Stimulated activated CD4-positive, alpha-beta T cell treated with anti-CD3 and anti-CD28 coated beads, Interleukin-4, amount 100 ng/mL, for 24 hours (primary cell): ENCODE measurements at regions not wholly inside any gene's neighbourhood (a gene's known extent, or its start where the extent isn't known, plus 50 kb on each side); places are given as distances from the start of the nearest gene placed in this dataset.

Experiments used
- DNase-seq: peaks from one replicate; pipeline ENCODE4 v3.0.0-alpha.2; 2020

DNA sequence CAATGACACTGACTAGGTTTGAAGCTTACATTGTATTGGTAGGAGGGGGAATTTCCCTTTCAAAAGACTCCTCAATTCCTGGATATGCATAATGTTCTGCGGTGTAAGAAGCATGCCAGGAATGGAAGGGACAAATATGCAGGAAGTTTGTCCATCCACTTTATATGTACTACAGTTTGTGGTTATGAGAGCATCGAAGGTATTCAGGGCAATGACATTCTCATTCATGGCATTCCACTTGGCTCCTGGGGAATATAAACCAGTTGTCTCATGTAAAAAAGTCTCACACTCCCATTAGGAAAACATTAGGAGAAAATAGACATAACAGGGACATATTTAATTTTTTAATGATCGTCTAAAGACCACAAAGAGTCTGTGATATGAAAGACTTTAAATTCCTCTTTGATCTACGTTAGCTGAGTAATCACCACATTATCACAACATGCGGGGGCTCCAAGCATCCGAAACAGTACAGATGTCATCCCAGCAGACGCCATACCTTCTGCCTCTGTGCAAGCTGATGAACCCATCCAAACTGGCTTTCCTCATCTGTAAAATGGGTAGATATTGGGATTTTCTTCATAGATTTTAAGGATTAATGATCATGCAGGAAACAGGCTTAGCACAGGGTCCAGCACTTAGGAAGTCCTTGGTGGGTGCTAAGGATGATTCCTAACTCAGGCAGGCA lies 675.3 kb downstream of the INHBA start:
- no peak for DNase-seq

DNA sequence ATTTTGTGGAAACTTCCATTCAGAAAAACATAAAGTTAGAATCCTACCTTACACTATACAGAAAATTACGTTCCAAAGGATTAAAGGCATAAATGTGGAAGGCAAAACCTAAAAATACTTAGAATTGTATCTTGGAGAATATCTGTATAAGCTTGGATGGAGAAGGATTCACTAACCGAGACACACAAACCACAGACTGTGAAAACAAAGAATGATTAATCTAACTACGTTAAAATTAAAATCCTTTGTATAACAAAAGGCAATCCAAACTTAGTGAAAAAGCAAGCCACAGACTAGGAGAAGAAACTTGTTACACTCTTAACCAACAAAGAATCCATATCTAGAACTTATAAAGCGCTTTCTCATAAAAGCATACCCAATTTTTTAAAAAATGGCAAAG lies 678.8 kb downstream of the INHBA start:
- DNase-seq: no peak

DNA sequence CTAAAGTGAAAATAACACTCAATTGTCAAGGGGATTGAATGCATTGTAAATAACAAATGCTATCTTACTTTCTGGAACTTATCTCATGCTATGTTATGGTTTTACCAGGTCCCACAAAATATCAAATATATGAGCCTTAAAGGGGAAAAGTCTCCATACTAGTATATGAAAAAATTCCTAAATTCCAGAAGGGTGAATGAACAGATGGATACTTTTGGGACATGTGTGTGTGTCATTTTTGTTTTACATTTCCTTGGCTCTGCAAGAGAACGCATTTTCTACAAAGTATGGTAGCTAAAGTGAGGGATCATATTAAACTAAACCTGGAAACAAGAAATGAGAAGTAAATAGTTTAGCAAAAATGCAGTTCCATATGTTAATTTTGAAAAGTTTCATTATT lies 682.8 kb downstream of the INHBA start:
- no peak for DNase-seq

DNA sequence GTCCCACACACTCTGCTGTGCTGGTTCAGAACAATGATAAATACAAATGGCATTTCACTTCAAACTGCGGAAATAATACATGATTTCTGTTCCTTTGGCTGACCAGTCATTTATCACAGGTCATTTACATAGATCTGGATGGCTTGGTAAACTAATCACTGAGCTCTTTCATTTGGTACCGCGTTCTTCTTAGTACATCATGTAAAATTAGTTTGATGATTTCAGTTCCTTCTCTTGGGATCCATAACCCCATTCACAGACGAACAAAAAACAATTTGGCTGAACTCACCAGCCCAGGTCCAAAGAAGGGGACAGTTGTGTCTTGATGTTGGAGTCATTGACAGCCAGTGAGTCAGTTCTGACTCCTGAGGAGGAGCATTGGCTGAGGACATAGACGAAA lies 689.8 kb downstream of the INHBA start:
- DNase-seq: no peak

DNA sequence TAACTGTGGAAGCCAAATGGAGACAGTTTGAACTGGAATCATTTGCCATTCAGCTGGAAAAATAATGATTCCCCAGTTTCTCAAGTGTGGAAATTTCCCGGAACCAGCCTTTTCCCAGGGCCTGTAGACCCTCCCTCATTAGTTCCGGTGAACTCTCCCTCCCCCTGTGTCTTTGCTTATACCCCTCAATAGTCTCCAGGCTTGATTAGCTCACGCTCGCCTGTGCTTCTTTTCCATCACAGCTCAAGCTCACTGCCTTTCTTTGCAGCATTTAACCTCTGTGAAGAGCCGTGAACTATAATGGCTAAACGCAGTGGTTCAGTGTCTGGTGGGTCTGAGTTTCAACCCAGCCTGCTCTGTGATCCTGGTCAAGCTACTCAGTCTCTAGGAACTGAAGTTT lies 690.8 kb downstream of the INHBA start:
- DNase-seq: no peak

DNA sequence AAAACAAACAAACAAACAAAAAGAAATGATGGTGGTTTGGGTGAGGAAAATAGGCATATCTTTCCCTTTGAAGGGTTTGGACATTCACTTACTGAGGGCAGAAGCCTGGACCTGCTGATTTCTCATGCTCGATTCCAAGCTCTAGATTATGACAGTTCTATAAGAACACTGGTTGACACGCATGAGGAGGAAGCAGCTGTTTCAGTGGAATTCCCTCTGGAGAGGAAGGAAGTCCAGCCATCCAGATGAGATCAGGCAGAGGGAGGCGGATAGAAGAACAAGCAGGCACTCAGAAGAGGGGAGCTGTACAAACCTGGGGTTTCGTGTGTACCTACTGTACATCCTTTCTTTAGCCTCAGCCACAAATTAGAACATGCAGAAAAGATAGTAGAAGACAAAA lies 691.9 kb downstream of the INHBA start:
- no peak for DNase-seq

DNA sequence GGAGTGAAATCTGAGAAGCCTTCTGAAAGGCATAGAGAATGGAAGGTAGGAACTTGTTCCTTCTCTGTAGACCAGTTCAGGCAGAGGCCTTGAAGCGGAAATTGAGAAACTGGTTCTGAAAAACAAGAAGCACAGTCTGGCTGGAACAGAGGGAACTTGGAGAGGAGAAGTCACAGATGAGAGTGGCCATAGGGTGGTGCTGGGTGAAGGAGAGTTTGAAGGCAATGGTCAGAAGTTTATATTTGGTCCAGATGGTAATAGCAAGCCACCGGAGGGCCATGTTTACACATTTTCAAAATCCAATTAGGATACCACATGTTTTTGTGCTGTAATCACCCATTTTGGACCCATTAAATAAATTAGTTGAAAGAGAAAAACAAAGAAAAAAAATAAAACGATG lies 692.5 kb downstream of the INHBA start:
- no peak for DNase-seq

DNA sequence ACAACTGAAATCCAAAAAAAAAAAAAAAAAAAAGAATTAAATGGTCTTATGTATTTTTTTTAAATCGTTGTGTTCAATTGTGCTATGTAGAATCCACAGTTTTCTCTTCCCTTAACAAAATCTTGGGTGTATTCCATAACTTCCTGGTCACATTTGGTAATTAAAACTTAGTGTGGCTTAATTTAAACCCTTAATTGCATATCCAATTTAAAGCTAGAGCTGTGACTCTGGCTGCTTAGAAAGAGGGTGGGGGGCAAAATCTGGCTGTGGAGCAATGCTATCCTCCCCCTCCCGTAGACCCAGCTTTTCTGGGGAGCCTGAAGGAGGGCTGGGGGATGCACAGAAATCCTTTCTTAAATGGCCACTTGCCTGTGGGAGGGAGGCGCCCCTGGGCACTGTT lies 695.1 kb downstream of the INHBA start:
- DNase-seq: no peak

DNA sequence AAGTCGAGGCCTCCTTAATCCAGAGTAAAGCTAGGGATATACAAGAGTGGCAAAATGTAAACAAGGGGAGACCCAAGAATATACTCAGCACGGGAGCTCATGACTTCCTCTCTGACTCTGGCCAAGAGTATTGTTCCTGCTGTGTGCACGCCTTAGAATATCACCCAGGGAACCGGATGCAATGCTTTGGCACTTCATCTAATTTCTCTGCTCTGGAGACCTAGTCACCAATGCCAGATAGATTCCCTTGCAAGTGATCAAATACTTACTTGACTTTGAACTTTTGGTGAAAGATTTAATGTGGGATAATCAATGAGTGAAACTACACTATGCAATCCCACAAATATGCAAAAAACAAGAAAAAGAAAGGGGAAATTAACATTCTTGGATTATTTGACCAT lies 695.5 kb downstream of the INHBA start:
- no peak for DNase-seq

DNA sequence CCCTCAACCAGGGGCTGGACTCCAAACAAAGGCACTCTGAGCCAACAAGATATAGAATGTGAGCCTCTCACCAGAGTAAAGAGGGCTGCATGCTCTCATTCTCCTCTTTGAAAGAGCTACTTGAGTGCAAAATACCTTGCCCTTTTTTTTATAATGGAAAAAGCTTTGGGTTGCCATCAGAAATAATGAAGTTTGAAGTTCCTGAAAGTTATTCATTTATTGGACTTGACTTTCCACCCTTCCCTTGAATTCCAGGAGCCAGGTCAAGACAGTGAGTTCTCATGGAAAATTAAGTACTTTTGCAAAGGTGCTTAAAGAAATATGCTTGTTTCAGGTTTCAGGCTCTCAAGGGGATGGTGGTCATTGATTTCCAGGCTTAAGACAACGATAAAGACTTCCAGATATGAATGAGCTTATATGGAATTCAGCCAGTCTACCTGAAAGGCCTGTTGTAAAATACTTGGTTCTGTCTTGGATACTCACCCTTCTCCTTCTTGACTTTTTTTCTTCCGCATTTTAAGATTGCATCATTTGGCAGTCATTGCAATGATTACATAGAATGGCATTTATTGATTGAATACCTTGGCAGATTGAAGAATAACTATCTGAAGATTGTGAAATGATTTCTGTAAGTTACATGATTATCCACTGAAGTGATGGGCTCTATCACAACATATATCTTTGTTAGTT lies 696.4 kb downstream of the INHBA start:
- no peak for DNase-seq

DNA sequence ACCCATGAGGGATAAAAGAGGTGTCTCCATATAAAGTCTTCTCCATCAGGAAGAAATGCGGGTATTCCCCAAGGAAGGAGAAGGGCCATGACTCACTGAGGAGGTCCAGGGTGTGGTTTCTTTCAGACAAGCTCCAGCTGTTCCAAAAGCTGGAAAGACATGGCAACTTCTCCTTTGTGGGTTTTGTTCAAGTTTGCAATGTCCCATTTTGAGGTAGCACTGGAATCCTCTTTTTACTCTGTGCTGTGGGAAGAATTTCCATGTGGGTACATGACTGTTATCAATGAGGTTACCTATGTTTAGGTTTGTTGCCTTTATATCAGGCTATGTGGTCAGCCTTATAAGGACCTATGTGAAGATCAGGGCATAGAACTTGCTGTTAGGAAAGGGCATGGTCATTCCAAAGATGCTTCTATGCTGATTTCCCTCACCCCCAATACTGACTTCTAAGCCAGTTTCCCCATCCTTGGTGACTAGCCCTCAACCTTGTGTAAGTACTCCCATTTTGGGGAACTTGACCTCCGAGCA lies 697.5 kb downstream of the INHBA start:
- no peak for DNase-seq

DNA sequence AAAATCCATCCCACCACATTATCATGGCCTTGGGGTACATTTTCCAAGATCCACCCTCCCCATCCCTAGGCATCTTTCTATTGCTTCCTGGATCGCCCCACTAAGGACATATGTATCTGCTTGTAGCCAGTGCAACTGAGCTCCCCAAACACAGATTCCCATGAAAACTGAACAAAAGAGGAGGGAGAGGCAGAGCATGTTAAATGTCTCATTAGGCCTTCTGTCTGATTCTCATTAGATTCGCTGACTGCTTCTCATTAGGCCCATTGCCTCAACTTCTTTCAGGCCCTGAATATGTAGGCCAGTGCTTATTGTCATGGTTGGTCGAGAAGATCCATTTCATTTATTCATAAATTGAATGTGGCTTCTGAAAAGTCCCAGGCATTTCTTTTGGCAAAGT lies 698.9 kb downstream of the INHBA start:
- no peak for DNase-seq

DNA sequence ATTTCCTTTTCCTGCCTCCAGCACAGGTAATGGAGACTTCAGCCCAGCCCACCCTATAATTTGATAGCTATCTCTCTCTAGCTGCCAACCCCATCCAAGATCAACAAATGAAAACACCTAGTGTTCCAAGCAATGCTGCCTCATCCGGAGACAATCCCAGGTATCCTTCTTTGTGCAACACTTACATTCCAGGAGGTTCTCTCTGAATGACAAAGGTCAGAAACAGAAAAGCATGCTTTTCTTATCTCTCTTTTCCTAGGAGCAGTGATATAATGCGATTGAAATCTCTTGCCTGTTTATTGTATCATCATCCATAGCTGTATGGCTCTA lies 699.3 kb downstream of the INHBA start:
- DNase-seq: no peak

DNA sequence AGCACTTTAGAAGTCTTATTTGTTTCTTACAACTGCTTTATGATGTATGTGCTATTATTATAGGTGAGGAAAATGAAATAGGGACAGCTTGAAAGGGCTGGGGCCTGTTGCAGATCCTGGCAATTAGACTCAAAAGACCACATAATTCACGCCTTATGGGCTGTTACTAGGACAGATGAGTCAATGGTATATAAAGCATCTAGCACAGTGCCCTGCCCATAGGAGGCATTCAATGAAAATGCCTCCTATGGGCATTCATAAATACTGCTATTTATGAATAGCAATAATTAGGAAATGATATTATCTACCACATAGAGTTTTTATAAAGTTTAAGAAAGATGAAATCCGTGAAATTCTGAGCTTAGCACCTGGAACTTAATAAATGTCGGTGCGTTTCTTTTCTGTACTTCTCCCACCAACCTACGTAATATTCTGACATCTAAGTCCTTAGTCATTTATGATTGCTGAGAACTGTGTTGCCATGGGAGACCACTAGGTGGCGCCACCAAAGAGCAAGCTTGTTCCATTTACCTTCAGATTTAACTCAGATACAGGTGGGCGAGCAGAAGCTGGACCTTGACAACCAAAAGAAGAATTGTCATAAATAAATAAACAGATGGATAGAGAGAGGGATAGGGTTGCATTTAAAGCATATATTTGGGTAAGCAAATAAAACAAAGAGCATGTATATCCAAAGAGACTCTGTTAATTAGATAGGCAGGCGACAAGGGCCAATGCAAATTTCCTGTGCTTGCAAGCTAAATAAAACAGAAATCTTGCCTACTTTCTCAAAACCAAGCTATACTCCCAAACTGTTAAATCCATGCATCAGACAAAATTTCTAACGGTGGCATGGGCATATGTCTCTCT lies 699.9 kb downstream of the INHBA start:
- no peak for DNase-seq

DNA sequence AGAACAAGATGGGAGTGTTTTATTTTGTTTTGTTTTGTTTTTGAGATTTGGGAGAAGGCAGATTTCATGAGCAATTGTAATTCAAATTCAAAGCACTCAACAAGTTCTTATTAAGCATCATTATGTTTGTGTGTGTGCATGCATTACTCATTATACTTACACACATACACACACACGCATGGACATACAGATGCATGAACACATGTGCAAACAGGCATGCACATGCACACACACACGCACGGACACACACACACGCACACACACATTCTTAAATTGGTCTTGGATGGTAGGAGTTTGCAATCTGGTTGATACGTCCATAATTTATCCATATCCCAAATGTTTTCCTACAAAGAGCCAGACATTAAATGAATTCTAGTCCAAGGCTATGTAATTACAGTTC lies 702.8 kb downstream of the INHBA start:
- DNase-seq: no peak

DNA sequence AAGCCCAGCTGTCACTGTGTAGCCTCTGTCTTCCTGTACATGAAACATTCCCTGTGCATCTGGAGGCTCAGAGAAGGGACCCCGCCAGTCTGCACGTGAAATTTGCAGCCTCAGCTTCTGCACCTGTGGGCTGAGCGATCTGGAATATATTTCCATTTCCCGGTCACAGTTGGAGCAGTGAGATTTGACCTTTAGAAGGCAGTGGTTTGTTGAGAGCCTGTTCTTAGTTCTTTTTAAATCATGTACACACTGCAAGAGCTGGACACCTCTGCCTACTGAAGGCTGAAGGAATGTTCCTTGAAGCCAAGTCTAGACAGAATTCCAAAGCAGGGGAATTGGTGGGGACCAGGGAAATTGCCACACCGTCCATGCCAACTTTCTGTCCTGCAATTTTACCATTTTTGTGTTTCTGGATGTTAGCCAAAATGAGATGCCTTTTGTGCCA lies 706.6 kb downstream of the INHBA start:
- no peak for DNase-seq

DNA sequence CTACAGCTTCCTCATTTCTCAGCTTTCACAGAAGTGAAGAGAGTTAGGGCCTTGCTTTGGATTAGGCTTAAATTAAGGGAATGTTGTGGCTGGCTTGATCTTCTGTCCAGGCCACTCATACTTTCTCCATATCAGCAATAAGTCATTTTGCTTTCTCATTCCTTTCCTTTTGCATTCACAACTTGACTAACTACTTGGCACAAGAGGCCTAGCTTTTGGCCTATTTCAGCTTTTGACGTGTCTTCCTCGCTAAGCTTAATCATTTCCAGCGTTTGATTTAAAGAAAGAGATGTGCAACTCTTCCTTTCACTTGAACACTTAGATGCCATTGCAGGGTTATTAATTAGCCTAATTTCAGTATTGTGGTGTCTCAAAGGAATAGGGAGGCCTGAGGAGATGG lies 712.0 kb downstream of the INHBA start:
- no peak for DNase-seq

DNA sequence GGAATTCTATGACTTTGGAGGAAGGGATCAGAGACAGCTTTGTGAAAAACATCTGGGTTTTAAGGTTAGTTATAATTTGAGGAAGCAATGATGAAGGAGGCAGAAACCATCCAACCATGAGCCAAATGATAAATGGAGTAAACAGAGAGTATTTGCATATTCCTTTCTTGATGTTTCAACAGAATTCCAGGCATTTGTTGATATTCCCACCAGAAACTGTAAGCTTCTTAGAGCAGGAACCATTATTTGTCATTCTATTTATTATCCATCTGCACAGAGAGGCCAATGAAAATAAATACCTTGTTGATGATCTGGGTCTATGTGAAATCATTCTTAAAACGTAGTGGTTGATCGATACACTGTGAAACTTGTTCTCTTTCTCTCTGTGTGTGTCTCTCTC lies 715.3 kb downstream of the INHBA start:
- no peak for DNase-seq

DNA sequence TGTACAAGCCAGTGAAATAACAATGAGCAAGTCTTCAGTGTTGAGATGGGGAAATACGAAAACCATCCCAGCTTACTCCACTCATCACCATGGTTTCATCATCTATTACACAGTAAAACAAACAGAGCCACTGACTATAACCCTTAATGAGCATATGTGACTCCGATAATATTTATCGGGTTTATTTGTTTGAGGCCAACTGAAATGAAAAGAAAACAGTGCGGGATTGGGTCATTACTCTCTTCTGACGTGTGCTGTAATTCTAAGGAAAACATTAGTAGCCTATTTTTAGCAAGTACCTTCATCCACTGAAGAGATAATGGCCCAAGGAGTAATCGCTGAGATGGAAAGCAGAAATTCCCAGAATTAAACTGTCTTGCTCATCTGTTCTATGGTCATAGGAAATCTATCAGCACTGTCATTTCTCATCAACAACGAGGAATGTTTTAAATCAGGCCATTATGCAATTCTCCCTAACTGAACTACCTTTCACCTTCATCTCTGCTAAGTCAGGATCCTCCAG lies 716.5 kb downstream of the INHBA start:
- DNase-seq: no peak

DNA sequence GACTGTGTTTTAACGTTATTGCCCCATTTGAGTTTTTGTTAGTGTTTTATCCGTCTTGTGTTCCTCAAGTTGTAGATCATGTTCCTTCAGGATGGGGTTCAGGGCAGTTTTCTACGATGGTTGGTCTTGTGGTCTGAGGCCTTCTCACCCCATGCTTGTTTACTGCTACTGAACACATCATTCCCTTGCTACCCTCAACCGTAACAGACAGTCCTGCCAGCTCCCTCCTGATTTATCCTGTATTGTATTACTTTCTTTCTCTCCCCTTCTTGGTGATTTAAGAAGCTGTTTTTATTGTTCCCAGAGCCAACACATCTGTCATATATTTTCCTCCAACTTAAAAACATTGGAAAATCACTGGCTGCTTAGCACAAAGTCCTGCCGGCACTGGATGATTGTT lies 719.8 kb downstream of the INHBA start:
- DNase-seq: no peak

DNA sequence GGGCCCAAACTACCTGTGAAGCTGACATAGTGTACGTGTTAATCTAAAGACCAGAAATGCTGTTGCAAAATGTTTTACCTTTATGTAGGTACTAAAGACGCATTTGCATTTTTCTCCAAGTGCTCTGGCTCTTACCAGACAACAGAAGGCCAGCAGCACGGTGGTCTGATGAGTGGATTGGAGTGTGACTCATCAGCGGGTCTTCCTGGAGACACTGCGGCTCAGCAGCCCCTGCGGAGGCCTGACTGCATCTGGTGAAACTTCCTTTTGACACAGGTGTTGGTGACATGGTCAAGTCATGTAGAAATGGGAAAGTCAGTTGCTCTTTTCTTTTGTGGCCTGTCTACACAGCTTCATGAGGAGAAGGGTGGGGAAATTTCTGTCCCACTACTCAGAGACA lies 723.6 kb downstream of the INHBA start:
- DNase-seq: no peak

DNA sequence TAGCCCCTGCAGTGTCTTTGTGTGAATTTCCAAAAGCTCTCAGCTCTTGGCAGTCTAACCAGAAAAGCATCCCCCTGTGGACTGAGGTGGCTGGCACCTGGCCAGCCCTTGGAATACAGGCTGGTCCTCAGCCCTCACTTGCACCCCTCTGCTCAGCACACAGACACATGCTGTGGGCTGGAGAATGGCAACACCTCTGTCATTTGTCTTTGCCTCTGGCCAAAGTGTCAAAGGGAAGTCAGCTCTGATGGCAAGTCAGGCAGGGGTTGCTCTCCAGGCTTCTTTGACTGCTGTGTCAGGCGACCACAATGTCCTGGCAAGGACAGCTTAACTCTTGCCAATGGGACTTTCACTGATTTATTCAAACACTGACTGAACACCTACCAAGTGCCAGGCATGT lies 724.8 kb downstream of the INHBA start:
- no peak for DNase-seq

DNA sequence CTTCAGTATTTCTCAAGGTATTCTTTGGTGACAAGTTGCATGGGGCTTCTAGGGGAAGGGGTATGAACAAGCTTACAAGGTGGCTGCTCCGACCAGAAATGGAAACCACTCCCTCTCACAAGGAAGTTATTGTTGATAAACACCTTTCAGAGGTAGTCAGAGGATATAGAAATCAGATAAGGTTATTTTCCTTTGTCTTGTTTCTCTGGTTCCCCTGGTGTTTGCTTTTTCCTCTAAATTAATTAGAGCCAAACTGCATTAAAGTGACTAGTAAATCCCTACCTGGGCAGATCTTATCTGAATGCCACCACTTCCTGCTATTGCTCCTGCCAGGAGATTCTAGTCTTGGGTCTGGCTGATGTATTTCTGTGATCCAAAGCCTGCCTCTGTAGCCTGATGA lies 725.4 kb downstream of the INHBA start:
- no peak for DNase-seq

DNA sequence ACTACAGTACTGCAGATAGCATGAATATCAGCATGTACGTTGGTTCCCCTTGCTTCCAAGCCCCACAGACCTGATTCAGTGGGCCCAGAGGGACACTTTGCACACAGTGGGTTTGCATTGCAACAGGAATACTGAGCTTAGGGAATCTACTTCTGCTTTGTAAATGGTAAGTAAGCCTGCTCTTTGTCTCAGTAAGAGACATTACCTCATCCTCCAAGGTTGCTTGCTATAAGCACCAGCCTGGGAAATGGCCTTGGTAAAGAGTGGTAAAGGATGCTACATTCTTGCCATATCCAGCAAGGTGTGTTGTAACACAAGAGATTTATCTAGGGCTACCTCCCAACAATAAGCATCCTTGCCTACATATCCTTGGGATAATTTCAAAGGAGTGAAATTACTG lies 730.5 kb downstream of the INHBA start:
- no peak for DNase-seq
